HepG2 (cell line): ENCODE measurements at regions not wholly inside any gene's neighbourhood (a gene's known extent, or its start where the extent isn't known, plus 50 kb on each side); places are given as distances from the start of the nearest gene placed in this dataset.

Experiments
- ZNF44 ChIP-seq: sonication (generic); formaldehyde crosslinking; IDR thresholded peaks from 2 replicates; pipeline ENCODE4 v1.5.1; 2020; ENCODE audit warnings: mild to moderate bottlenecking, missing genetic modification reagents
- TF ChIP-seq, protein P1 (sequence below): sonication (generic); formaldehyde crosslinking; IDR thresholded peaks from 2 replicates; pipeline ENCODE4 v1.5.0; 2020; ENCODE audit warnings: mild to moderate bottlenecking, missing genetic modification reagents, moderate library complexity

DNA sequence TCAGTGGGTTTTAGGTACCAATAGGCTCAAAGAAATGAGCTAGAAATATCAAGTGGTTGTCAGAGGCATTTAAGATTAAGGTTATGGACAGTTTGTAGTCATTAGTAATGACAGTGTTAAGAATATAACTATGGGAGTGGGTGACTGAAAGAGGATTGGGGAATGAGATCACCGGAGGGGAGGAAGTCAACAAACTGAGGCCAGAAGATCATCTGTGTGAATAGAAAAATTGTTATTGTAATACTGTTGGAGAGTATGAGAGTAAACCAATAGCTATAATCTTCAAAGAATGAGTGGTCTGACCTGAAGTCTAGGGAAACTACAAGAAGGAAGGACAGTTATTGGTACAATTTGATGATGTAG is 197.1 kb downstream of the TANC2 start:
- TF ChIP-seq, protein P1, sequence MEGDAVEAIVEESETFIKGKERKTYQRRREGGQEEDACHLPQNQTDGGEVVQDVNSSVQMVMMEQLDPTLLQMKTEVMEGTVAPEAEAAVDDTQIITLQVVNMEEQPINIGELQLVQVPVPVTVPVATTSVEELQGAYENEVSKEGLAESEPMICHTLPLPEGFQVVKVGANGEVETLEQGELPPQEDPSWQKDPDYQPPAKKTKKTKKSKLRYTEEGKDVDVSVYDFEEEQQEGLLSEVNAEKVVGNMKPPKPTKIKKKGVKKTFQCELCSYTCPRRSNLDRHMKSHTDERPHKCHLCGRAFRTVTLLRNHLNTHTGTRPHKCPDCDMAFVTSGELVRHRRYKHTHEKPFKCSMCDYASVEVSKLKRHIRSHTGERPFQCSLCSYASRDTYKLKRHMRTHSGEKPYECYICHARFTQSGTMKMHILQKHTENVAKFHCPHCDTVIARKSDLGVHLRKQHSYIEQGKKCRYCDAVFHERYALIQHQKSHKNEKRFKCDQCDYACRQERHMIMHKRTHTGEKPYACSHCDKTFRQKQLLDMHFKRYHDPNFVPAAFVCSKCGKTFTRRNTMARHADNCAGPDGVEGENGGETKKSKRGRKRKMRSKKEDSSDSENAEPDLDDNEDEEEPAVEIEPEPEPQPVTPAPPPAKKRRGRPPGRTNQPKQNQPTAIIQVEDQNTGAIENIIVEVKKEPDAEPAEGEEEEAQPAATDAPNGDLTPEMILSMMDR (CRISPR knock-in tag) = no peak
- TF ChIP-seq ZNF44 (CRISPR knock-in tag) = no peak
